Neural progenitor cell (in vitro differentiated cells): ENCODE measurements at regions not wholly inside any gene's neighbourhood (a gene's known extent, or its start where the extent isn't known, plus 50 kb on each side); places are given as distances from the start of the nearest gene placed in this dataset.

Source experiments
- CTCF ChIP-seq: fragments of 200-600 bp; sonication (generic); IDR thresholded peaks from 2 replicates; pipeline ENCODE4 v1.5.1; 2017; ENCODE audit warnings: antibody characterized with exemption, mild to moderate bottlenecking
- EZH2 ChIP-seq: fragments of 200-600 bp; sonication (generic); IDR thresholded peaks from 2 replicates; pipeline ENCODE4 v1.6.1; 2017; ENCODE audit warnings: antibody characterized with exemption, mild to moderate bottlenecking, moderate library complexity

- no peak for TF ChIP-seq CTCF
- no peak for TF ChIP-seq EZH2
Observed at GRCh38 chr6:90885611-90886056, 298.8 kb upstream of the MAP3K7 start.
